Erythroblast (primary cell): ENCODE measurements at regions not wholly inside any gene's neighbourhood (a gene's known extent, or its start where the extent isn't known, plus 50 kb on each side); places are given as distances from the start of the nearest gene placed in this dataset.

ENCODE experiments used
- GATA1 ChIP-seq: IDR thresholded peaks from 2 replicates; pipeline ENCODE4 v1.6.1; 2011; ENCODE audit warnings: low read depth, mild to moderate bottlenecking, control low read depth, low read length, moderate library complexity
- POLR2A ChIP-seq: IDR thresholded peaks from 2 replicates; pipeline ENCODE4 v1.6.1; 2011; ENCODE audit warnings: mild to moderate bottlenecking, low read length

DNA sequence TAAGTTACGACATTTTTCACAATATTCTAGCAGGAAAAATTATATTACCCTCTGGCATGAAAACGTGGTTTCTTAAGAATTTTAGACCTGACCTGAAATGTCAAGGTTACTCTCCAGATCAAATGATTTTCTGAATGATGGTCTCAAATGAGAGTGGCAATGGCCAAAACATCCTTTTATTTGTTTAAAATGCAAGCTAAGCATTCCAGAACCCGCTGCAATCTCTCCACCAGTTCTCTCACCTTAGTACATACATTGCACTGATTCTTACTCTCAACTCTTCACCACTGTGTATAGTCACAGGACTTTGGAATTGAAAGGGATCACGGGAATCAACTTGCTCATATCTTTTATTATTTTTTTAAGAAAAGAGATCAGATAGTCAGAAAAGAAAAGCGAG lies 391.6 kb upstream of the LRATD1 start:
- TF ChIP-seq POLR2A = no peak
- no peak for TF ChIP-seq GATA1
